ENCODE measurements at regions not wholly inside any gene's neighbourhood (a gene's known extent, or its start where the extent isn't known, plus 50 kb on each side); places are given as distances from the start of the nearest gene placed in this dataset.
A peak's percentile ranks its signal among the peaks of the same experiment; 100 is the strongest.

DNA sequence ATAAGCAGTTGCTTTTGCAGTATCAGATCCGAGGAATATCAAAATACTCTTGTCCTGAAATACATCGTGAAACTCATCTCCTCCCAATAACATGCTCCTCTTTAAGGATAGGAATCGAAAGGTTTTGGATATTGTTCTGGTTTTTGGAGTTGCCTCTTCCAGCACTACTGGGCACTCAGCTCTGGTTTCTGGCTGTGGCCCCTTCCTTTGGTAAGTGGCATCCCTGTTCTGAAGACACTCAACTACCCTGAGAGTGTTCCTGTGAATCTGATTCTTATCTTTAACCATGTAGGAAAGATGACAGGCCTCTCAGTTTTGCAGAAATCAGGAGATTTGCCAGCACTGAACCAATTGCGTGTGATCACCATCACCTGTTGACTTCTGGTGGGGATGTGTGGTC lies 327.5 kb upstream of the TBL1XR1 start:
- Histone ChIP-seq H3K9ac (ENCODE audit: insufficient read depth, low read depth, low read length) (no peak overlapping the region), H2AFZ (ENCODE audit: low read length) (no peak overlapping the region), H3K36me3 (replicated peaks in 1 of 2; ENCODE audit: control insufficient read depth in 1 of 2, insufficient read depth in 2 of 2, low read length in 2 of 2) (no peaks in the 10 kb centered on the region), H3K4me1 (ENCODE audit: insufficient read depth, low read length) (peaks cover 72% of the 10 kb centered on the region), H4K20me1 (ENCODE audit: insufficient read depth, low read length) (no peaks in the 10 kb centered on the region), H3K79me2 (ENCODE audit: insufficient read depth, low read length) (no peaks in the 10 kb centered on the region), H3K4me3 (replicated peaks in 1 of 3; ENCODE audit: insufficient read depth in 1 of 3, low read depth in 2 of 3, low read length in 3 of 3) (no peak overlapping the region), H3K4me2 (ENCODE audit: low read depth, low read length) (no peak overlapping the region), H3K27me3 (ENCODE audit: control insufficient read depth in 1 of 2, insufficient read depth in 2 of 2, low read length in 2 of 2) (no peaks in the 10 kb centered on the region), H3K27ac (ENCODE audit: extremely low read length, insufficient read depth, low read length) (peak overlapping the region; percentile 56), H3K9me3 (ENCODE audit: low read length) (no peaks in the 10 kb centered on the region)
- FAIRE-seq (no peak), ATAC-seq (no peak), DNase-seq (ENCODE audit: low spot score) (no peak)
- BruUV-seq (replicated peaks) = no TSS peak
- intact Hi-C loops (cut with micrococcal nuclease; ENCODE audit: unreplicated experiment) = loop anchor here (1.0 kb wide), 2 partner anchors 8 to 24 kb away; no protein-coding TSS in a partner anchor
- ChIA-PET CTCF (ENCODE audit: low intra/inter-chr PET ratio, low total read pairs) (no interaction called here), POLR2A (interaction anchor here (0.9 to 1.2 kb wide), 5 partner anchors 10 to 165 kb away, joined by 3 to 11 read pairs (median 4); no protein-coding TSS in a partner anchor)
- in situ Hi-C loops (cut with HindIII; ENCODE audit: extremely low pct_ligation_motif_present, low pct_unique_long_range_greater_than_20kb) = no loop called here
- 90% methylated on average over 4 of the region's 4 CpGs for WGBS (ENCODE audit: low lambda C conversion rate)
- TF ChIP-seq KLF9 (CRISPR knock-in tag; IDR thresholded peaks at IDR 0.05; ENCODE audit: low read depth) (no peak), ZNF264 (CRISPR knock-in tag; IDR thresholded peaks at IDR 0.05) (peak; percentile 99), TAF1 (CRISPR knock-in tag; IDR thresholded peaks at IDR 0.05) (no peak), ZNF7 (CRISPR knock-in tag; IDR thresholded peaks at IDR 0.05) (no peak)

DNA sequence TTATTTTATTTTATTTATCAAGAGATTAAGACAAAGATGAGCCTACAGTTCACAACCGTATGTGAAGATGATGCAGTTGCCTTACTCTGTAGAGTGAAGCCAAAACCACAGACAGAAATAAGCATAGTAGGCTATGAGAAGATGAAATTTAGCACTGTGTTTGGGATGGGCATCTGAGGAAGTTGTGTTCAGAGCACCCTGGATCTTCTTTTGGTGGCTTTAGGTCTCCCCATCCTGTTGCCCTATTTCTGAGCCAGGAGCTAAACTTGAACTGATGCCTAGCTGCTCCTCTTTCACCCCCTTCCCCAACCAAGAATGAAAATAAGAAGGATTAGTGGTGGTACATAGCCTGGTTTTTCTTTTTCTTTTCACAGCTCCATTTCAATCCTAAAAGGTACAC lies 328.1 kb upstream of the TBL1XR1 start:
- H3K4me3 ChIP-seq (replicated peaks in 1 of 3; ENCODE audit: insufficient read depth in 1 of 3, low read depth in 2 of 3, low read length in 3 of 3) = no peak overlapping the region
- in situ Hi-C loops (cut with HindIII; ENCODE audit: extremely low pct_ligation_motif_present, low pct_unique_long_range_greater_than_20kb) = no loop called here
- H3K27ac ChIP-seq (ENCODE audit: extremely low read length, insufficient read depth, low read length) = no peak overlapping the region
- no peak overlapping the region for H3K9ac ChIP-seq (ENCODE audit: insufficient read depth, low read depth, low read length)
- no peaks in the 10 kb centered on the region for H3K27me3 ChIP-seq (ENCODE audit: control insufficient read depth in 1 of 2, insufficient read depth in 2 of 2, low read length in 2 of 2)
- H3K4me2 ChIP-seq (ENCODE audit: low read depth, low read length) = no peak overlapping the region
- ATAC-seq = no peak
- POLR2A ChIA-PET = no interaction called here
- FAIRE-seq = no peak
- TF ChIP-seq, protein P1, sequence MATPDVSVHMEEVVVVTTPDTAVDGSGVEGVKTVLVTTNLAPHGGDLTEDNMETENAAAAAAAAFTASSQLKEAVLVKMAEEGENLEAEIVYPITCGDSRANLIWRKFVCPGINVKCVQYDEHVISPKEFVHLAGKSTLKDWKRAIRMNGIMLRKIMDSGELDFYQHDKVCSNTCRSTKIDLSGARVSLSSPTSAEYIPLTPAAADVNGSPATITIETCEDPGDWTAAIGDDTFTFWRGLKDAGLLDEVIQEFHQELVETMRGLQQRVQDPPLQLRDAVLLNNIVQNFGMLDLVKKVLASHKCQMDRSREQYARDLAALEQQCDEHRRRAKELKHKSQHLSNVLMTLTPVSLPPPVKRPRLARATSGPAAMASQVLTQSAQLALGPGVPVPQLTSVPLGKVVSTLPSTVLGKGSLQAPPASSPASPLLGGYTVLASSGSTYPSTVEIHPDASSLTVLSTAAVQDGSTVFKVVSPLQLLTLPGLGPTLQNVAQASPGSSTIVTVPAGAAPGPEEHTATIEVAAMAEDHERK (CRISPR knock-in tag; IDR thresholded peaks at IDR 0.05; ENCODE audit: low read depth) = no peak
- TF ChIP-seq ZKSCAN8 (CRISPR knock-in tag; IDR thresholded peaks at IDR 0.05; ENCODE audit: borderline replicate concordance) (no peak), FOXA1 (IDR thresholded peaks at IDR 0.05) (no peak), FOXA1 (CRISPR knock-in tag; IDR thresholded peaks at IDR 0.05) (no peak)
- CTCF ChIA-PET (ENCODE audit: low intra/inter-chr PET ratio, low total read pairs) = no interaction called here
- WGBS (ENCODE audit: low lambda C conversion rate) = 95% methylated on average over 1 of the region's 1 CpG
- no peaks in the 10 kb centered on the region for H3K36me3 ChIP-seq (replicated peaks in 1 of 2; ENCODE audit: control insufficient read depth in 1 of 2, insufficient read depth in 2 of 2, low read length in 2 of 2)
- H4K20me1 ChIP-seq (ENCODE audit: insufficient read depth, low read length) = no peaks in the 10 kb centered on the region
- BruUV-seq (replicated peaks) = no TSS peak
- H3K79me2 ChIP-seq (ENCODE audit: insufficient read depth, low read length) = no peaks in the 10 kb centered on the region
- intact Hi-C loops (cut with micrococcal nuclease; ENCODE audit: unreplicated experiment) = no loop called here
- H2AFZ ChIP-seq (ENCODE audit: low read length) = no peak overlapping the region
- DNase-seq (ENCODE audit: low spot score) = no peak
- peaks cover 72% of the 10 kb centered on the region for H3K4me1 ChIP-seq (ENCODE audit: insufficient read depth, low read length)
- no peaks in the 10 kb centered on the region for H3K9me3 ChIP-seq (ENCODE audit: low read length)
